Esophagus squamous epithelium (tissue), 4 donors: ENCODE measurements at regions not wholly inside any gene's neighbourhood (a gene's known extent, or its start where the extent isn't known, plus 50 kb on each side); places are given as distances from the start of the nearest gene placed in this dataset.

Experiments used
- CTCF ChIP-seq, 6 experiments: fragments of 450-650 bp in 4 of 6; fragments of 200-600 bp in 2 of 6; sonication (generic) in 2 of 6; IDR thresholded peaks; one replicate each; pipeline ENCODE4 v1.5.1; 2016 to 2019; ENCODE audit warnings: antibody characterized with exemption in 6 of 6, mild to moderate bottlenecking in 4 of 6, moderate library complexity in 4 of 6
- POLR2A ChIP-seq, 4 donors: fragments of 450-650 bp; IDR thresholded peaks; one replicate each; pipeline ENCODE4 v1.6.1; 2017; ENCODE audit warnings: antibody characterized with exemption in 4 of 4, mild to moderate bottlenecking in 4 of 4, moderate library complexity in 3 of 4

GRCh38 chr7:108634535-108634934 is 64.9 kb downstream of the DNAJB9 start:
- TF ChIP-seq POLR2A (IDR thresholded peaks at IDR 0.05) (no peak), CTCF (IDR thresholded peaks at IDR 0.05) (no peak)
